ENCODE measurements at regions not wholly inside any gene's neighbourhood (a gene's known extent, or its start where the extent isn't known, plus 50 kb on each side); places are given as distances from the start of the nearest gene placed in this dataset.

DNA sequence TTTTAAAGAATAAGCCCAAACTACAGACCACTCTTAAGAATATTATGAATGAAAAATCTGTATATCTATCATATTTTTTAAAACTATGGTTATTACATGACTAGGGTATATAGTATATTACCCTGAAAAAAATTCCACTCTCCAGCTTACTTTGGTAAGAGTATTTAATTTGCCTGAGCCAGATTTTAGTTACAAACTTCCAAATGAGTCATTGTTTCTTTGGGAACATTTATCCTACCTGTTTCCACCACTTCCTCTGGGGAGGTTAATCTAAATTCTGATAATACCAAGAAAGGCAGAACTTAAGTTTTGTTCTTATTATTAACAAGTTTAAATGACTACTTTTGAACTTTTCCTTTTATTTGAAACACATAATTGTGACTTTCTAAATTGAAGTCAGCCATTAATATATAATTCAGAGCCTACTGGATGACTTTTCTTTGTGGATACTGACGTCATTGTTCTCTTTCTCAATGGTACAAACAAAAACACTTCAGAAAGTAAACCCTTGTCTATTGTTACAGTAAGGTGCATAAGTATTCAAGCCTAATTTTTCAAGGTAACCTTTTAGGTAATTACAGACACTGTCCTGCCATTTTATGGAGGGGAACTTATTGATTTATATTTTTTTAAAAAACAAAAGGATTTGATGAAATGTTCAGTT lies 135.6 kb upstream of the TLL1 start:
- TF ChIP-seq, protein P1, sequence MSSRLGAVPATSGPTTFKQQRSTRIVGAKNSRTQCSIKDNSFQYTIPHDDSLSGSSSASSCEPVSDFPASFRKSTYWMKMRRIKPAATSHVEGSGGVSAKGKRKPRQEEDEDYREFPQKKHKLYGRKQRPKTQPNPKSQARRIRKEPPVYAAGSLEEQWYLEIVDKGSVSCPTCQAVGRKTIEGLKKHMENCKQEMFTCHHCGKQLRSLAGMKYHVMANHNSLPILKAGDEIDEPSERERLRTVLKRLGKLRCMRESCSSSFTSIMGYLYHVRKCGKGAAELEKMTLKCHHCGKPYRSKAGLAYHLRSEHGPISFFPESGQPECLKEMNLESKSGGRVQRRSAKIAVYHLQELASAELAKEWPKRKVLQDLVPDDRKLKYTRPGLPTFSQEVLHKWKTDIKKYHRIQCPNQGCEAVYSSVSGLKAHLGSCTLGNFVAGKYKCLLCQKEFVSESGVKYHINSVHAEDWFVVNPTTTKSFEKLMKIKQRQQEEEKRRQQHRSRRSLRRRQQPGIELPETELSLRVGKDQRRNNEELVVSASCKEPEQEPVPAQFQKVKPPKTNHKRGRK (CRISPR knock-in tag; IDR thresholded peaks at IDR 0.05; ENCODE audit: borderline replicate concordance): no peak
- TF ChIP-seq ZNF232 (CRISPR knock-in tag; IDR thresholded peaks at IDR 0.05): no peak
- no peak for TF ChIP-seq SP1 (CRISPR knock-in tag; conservative IDR thresholded peaks at IDR 0.05)
- TF ChIP-seq, protein P2, sequence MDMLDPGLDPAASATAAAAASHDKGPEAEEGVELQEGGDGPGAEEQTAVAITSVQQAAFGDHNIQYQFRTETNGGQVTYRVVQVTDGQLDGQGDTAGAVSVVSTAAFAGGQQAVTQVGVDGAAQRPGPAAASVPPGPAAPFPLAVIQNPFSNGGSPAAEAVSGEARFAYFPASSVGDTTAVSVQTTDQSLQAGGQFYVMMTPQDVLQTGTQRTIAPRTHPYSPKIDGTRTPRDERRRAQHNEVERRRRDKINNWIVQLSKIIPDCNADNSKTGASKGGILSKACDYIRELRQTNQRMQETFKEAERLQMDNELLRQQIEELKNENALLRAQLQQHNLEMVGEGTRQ (CRISPR knock-in tag; IDR thresholded peaks at IDR 0.05): no peak
- no peak for TF ChIP-seq NR1H2 (CRISPR knock-in tag; IDR thresholded peaks at IDR 0.05)
- TF ChIP-seq NFATC4 (CRISPR knock-in tag; IDR thresholded peaks at IDR 0.05): no peak
- TF ChIP-seq, protein P3, sequence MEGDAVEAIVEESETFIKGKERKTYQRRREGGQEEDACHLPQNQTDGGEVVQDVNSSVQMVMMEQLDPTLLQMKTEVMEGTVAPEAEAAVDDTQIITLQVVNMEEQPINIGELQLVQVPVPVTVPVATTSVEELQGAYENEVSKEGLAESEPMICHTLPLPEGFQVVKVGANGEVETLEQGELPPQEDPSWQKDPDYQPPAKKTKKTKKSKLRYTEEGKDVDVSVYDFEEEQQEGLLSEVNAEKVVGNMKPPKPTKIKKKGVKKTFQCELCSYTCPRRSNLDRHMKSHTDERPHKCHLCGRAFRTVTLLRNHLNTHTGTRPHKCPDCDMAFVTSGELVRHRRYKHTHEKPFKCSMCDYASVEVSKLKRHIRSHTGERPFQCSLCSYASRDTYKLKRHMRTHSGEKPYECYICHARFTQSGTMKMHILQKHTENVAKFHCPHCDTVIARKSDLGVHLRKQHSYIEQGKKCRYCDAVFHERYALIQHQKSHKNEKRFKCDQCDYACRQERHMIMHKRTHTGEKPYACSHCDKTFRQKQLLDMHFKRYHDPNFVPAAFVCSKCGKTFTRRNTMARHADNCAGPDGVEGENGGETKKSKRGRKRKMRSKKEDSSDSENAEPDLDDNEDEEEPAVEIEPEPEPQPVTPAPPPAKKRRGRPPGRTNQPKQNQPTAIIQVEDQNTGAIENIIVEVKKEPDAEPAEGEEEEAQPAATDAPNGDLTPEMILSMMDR (IDR thresholded peaks at IDR 0.05): no peak
- TF ChIP-seq, protein P4, sequence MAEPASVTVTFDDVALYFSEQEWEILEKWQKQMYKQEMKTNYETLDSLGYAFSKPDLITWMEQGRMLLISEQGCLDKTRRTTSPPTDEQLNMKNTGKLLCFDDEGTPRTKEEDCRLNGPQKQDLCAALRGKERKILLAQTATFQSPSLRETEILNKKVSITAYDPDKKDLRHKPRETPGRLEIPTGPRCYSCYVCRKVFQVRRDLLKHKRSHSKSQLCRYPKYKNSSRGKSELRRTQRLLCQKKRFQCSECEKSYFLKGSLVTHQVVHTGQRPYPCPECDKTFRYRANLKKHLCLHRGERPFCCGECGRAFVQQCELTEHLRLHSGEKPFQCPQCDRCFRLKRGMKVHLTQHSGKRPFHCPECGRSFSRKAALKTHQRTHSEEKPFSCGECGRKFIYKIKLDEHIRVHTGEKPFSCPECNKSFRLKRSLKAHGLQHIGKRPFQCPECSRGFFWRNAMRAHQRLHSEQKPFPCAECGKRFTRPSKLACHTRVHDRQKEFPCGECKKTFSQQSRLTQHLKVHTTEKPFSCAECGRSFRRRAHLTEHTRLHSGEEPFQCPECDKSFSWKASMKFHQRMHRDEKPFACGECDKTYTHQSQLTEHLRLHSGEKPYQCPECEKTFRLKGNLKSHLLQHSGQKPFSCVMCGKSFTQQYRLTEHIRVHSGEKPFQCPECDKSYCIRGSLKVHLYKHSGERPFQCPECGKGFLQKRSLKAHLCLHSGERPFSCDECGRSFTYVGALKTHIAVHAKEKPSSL (CRISPR knock-in tag; conservative IDR thresholded peaks at IDR 0.05): no peak
- no peak for TF ChIP-seq JUN (CRISPR knock-in tag; IDR thresholded peaks at IDR 0.05)
- TF ChIP-seq, protein P5, sequence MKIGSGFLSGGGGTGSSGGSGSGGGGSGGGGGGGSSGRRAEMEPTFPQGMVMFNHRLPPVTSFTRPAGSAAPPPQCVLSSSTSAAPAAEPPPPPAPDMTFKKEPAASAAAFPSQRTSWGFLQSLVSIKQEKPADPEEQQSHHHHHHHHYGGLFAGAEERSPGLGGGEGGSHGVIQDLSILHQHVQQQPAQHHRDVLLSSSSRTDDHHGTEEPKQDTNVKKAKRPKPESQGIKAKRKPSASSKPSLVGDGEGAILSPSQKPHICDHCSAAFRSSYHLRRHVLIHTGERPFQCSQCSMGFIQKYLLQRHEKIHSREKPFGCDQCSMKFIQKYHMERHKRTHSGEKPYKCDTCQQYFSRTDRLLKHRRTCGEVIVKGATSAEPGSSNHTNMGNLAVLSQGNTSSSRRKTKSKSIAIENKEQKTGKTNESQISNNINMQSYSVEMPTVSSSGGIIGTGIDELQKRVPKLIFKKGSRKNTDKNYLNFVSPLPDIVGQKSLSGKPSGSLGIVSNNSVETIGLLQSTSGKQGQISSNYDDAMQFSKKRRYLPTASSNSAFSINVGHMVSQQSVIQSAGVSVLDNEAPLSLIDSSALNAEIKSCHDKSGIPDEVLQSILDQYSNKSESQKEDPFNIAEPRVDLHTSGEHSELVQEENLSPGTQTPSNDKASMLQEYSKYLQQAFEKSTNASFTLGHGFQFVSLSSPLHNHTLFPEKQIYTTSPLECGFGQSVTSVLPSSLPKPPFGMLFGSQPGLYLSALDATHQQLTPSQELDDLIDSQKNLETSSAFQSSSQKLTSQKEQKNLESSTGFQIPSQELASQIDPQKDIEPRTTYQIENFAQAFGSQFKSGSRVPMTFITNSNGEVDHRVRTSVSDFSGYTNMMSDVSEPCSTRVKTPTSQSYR (CRISPR knock-in tag; IDR thresholded peaks at IDR 0.05): no peak

Measured in WTC11 (cell line).